Fibroblast of skin of abdomen (primary cell): ENCODE measurements at regions not wholly inside any gene's neighbourhood (a gene's known extent, or its start where the extent isn't known, plus 50 kb on each side); places are given as distances from the start of the nearest gene placed in this dataset.
A peak's percentile ranks its signal among the peaks of the same experiment; 100 is the strongest.
"Not testable (repeated sequence)": the region's sequence is repeated elsewhere in the genome, so short reads cannot be mapped to it uniquely, and the experiment has no call there.

Experiments used
- DNase-seq: peaks from one replicate; pipeline ENCODE4 v3.0.0-alpha.2; 2013

GRCh38 chr3:40754994-40755393 lies 230.2 kb downstream of the ZNF621 start:
- DNase-seq, result no peak

- no peak for DNase-seq
Measured at GRCh38 chr3:40756500-40756899, 231.7 kb downstream of the ZNF621 start.

GRCh38 chr3:40762771-40763170 lies 238.0 kb downstream of the ZNF621 start:
- DNase-seq, result not testable (repeated sequence)

- no peak for DNase-seq
Measured at GRCh38 chr3:40763807-40764206, 239.0 kb downstream of the ZNF621 start.

- DNase-seq, result no peak
Measured at GRCh38 chr3:40764747-40765146, 240.0 kb downstream of the ZNF621 start.

GRCh38 chr3:40765884-40766283 lies 241.1 kb downstream of the ZNF621 start:
- no peak for DNase-seq

GRCh38 chr3:40766396-40766795 lies 241.6 kb downstream of the ZNF621 start:
- no peak for DNase-seq

- DNase-seq, result no peak
Measured at GRCh38 chr3:40768046-40768445, 243.3 kb downstream of the ZNF621 start.

GRCh38 chr3:40768536-40768935 lies 243.8 kb downstream of the ZNF621 start:
- DNase-seq, result no peak

- no peak for DNase-seq
Measured at GRCh38 chr3:40770061-40770460, 245.3 kb downstream of the ZNF621 start.

- DNase-seq, result no peak
Measured at GRCh38 chr3:40771112-40771511, 246.4 kb downstream of the ZNF621 start.

GRCh38 chr3:40779039-40779438 lies 254.3 kb downstream of the ZNF621 start:
- DNase-seq, result no peak

GRCh38 chr3:40780291-40780924 lies 255.6 kb downstream of the ZNF621 start:
- DNase-seq, result peak; percentile 24

- no peak for DNase-seq
Measured at GRCh38 chr3:40780925-40781406, 256.2 kb downstream of the ZNF621 start.

GRCh38 chr3:40782111-40782721 lies 257.5 kb downstream of the ZNF621 start:
- no peak for DNase-seq

GRCh38 chr3:40790746-40791145 lies 266.0 kb downstream of the ZNF621 start:
- DNase-seq, result no peak

- no peak for DNase-seq
Measured at GRCh38 chr3:40793730-40794129, 269.0 kb downstream of the ZNF621 start.

GRCh38 chr3:40800343-40800742 lies 275.6 kb downstream of the ZNF621 start:
- peak; percentile 74 for DNase-seq

GRCh38 chr3:40801284-40801741 lies 276.6 kb downstream of the ZNF621 start:
- DNase-seq, result no peak

GRCh38 chr3:40803311-40803710 lies 278.6 kb downstream of the ZNF621 start:
- no peak for DNase-seq

- DNase-seq, result no peak
Measured at GRCh38 chr3:40805456-40805855, 280.7 kb downstream of the ZNF621 start.

GRCh38 chr3:40810813-40811212 lies 286.1 kb downstream of the ZNF621 start:
- no peak for DNase-seq

- DNase-seq, result no peak
Measured at GRCh38 chr3:40817017-40817416, 292.3 kb downstream of the ZNF621 start.

- DNase-seq, result no peak
Measured at GRCh38 chr3:40821315-40821714, 296.6 kb downstream of the ZNF621 start.
